ENCODE measurements at regions not wholly inside any gene's neighbourhood (a gene's known extent, or its start where the extent isn't known, plus 50 kb on each side); places are given as distances from the start of the nearest gene placed in this dataset.

DNA sequence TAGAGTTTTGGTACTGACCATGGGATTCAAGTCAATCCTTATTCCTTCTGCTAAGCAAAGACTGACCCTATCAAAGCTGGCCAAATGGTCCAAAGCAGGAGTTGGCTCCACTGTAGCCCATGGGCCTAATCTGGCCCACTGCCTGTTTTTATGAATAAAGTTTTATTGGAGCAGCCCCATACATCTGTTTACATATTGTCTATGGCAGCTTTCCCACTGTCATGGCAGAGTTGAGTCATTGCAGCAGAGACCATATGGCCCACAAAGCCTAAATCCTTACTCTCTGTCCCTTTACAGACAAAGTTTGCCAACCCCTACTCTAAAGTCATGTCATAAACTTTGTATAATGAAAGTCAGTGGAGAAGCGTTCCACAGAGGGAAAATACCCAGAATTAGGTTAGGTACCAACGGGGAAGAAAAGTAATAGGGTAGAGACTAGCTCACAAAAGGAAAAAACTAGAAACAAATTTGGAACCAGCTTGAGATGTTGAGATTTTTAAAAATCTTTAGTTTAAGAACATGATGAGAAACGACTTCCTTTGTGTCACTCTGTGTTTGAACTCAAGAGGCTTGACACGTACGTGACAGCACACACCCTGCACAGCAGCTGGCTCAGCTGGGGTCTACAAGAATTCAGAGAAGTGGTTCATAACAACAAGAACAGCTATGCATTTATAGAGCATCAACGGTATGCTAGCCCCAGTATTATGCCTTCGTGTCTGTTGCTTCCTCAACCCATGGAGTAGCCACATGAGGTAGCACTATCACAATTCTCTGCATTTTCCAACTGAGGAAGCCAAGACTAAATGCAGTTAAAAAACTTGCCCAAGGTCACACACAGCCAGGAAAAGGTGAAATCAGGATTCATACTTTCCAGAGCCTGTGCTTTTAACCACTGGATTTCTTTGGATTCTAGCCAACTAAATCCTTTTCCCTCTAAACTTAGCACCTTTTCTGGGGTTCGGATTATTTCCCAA is 198.9 kb upstream of the WWC1 start:
- no peaks in the 10 kb centered on the region for H3K79me2 ChIP-seq (replicated peaks; ENCODE audit: insufficient read depth, low read length)
- H3K9me3 ChIP-seq (ENCODE audit: low read length) = no peaks in the 10 kb centered on the region
- TF ChIP-seq EP300 (conservative IDR thresholded peaks at IDR 0.05; ENCODE audit: poor library complexity, severe bottlenecking) = no peak
- no peak for TF ChIP-seq POLR2AphosphoS5 (IDR thresholded peaks at IDR 0.05)
- TF ChIP-seq REST (IDR thresholded peaks at IDR 0.05; ENCODE audit: borderline replicate concordance) = no peak
- no peak for TF ChIP-seq CTCF (IDR thresholded peaks at IDR 0.05; ENCODE audit: poor library complexity, severe bottlenecking)
- TF ChIP-seq EZH2 (IDR thresholded peaks at IDR 0.05; ENCODE audit: borderline replicate concordance, insufficient read depth, low read length, poor library complexity, severe bottlenecking) = no peak
- TF ChIP-seq RAD21 (conservative IDR thresholded peaks at IDR 0.05) = no peak
- TF ChIP-seq SMC3 (conservative IDR thresholded peaks at IDR 0.05; ENCODE audit: poor library complexity) = no peak
- TF ChIP-seq MXI1 (conservative IDR thresholded peaks at IDR 0.05; ENCODE audit: poor library complexity, severe bottlenecking) = no peak
- no peak for TF ChIP-seq TAF1 (IDR thresholded peaks at IDR 0.05; ENCODE audit: low read depth)
- H4K20me1 ChIP-seq (ENCODE audit: insufficient read depth) = no peaks in the 10 kb centered on the region
- no peak overlapping the region for H3K27ac ChIP-seq (ENCODE audit: low read length)
- H3K4me2 ChIP-seq (ENCODE audit: low read length) = no peak overlapping the region
- H3F3A ChIP-seq (ENCODE audit: insufficient read depth, low read length, poor library complexity, severe bottlenecking) = no peaks in the 10 kb centered on the region
- H3K36me3 ChIP-seq (ENCODE audit: insufficient read depth, low read length) = no peaks in the 10 kb centered on the region
- H3K27me3 ChIP-seq (ENCODE audit: insufficient read depth, low read depth, low read length) = no peaks in the 10 kb centered on the region
- no peak overlapping the region for H2AFZ ChIP-seq (ENCODE audit: low read depth, low read length)
- H3K4me3 ChIP-seq (ENCODE audit: low read length) = no peak overlapping the region
- no peak overlapping the region for H3K9ac ChIP-seq (ENCODE audit: low read length)
- no peaks in the 10 kb centered on the region for H3K9me2 ChIP-seq (ENCODE audit: insufficient read depth, low read length)

GRCh38 chr5:168093200-168093910 is 198.1 kb upstream of the WWC1 start:
- Histone ChIP-seq H3K27me3 (ENCODE audit: insufficient read depth, low read depth, low read length) (no peaks in the 10 kb centered on the region), H3K9me2 (ENCODE audit: insufficient read depth, low read length) (no peaks in the 10 kb centered on the region), H2AFZ (ENCODE audit: low read depth, low read length) (no peak overlapping the region), H3K36me3 (ENCODE audit: insufficient read depth, low read length) (no peaks in the 10 kb centered on the region), H3F3A (ENCODE audit: insufficient read depth, low read length, poor library complexity, severe bottlenecking) (no peaks in the 10 kb centered on the region), H3K4me3 (ENCODE audit: low read length) (no peak overlapping the region), H4K20me1 (ENCODE audit: insufficient read depth) (no peaks in the 10 kb centered on the region), H3K9me3 (ENCODE audit: low read length) (no peaks in the 10 kb centered on the region), H3K79me2 (replicated peaks; ENCODE audit: insufficient read depth, low read length) (no peaks in the 10 kb centered on the region), H3K4me2 (ENCODE audit: low read length) (no peak overlapping the region), H3K27ac (ENCODE audit: low read length) (peak overlapping the region; percentile 0), H3K9ac (ENCODE audit: low read length) (no peak overlapping the region)
- TF ChIP-seq POLR2AphosphoS5 (IDR thresholded peaks at IDR 0.05) = peak; percentile 57
- no peak for TF ChIP-seq RAD21 (conservative IDR thresholded peaks at IDR 0.05)
- no peak for TF ChIP-seq MXI1 (conservative IDR thresholded peaks at IDR 0.05; ENCODE audit: poor library complexity, severe bottlenecking)
- no peak for TF ChIP-seq EZH2 (IDR thresholded peaks at IDR 0.05; ENCODE audit: borderline replicate concordance, insufficient read depth, low read length, poor library complexity, severe bottlenecking)
- TF ChIP-seq EP300 (conservative IDR thresholded peaks at IDR 0.05; ENCODE audit: poor library complexity, severe bottlenecking) = no peak
- TF ChIP-seq TAF1 (IDR thresholded peaks at IDR 0.05; ENCODE audit: low read depth) = no peak
- no peak for TF ChIP-seq CTCF (IDR thresholded peaks at IDR 0.05; ENCODE audit: poor library complexity, severe bottlenecking)
- no peak for TF ChIP-seq SMC3 (conservative IDR thresholded peaks at IDR 0.05; ENCODE audit: poor library complexity)
- peak; percentile 94 for TF ChIP-seq REST (IDR thresholded peaks at IDR 0.05; ENCODE audit: borderline replicate concordance)
